ENCODE measurements at regions not wholly inside any gene's neighbourhood (a gene's known extent, or its start where the extent isn't known, plus 50 kb on each side); places are given as distances from the start of the nearest gene placed in this dataset.

- DNase-seq (ENCODE audit: low spot score) = no peak
Measured at GRCh38 chr1:5713101-5714010, 278.9 kb downstream of the NPHP4 start.

GRCh38 chr1:5711956-5712645 lies 280.1 kb downstream of the NPHP4 start:
- no peak for DNase-seq (ENCODE audit: low spot score)

- DNase-seq (ENCODE audit: low spot score) = no peak
Measured at GRCh38 chr1:5711079-5711478, 281.1 kb downstream of the NPHP4 start.

GRCh38 chr1:5709976-5710375 lies 282.2 kb downstream of the NPHP4 start:
- no peak for DNase-seq (ENCODE audit: low spot score)

GRCh38 chr1:5709461-5709975 lies 282.7 kb downstream of the NPHP4 start:
- DNase-seq (ENCODE audit: low spot score) = no peak

- DNase-seq (ENCODE audit: low spot score) = no peak
Measured at GRCh38 chr1:5708346-5709245, 283.6 kb downstream of the NPHP4 start.

GRCh38 chr1:5707566-5708345 lies 284.5 kb downstream of the NPHP4 start:
- no peak for DNase-seq (ENCODE audit: low spot score)

- DNase-seq (ENCODE audit: low spot score) = no peak
Measured at GRCh38 chr1:5706239-5706638, 286.0 kb downstream of the NPHP4 start.

GRCh38 chr1:5705751-5706150 lies 286.5 kb downstream of the NPHP4 start:
- no peak for DNase-seq (ENCODE audit: low spot score)

- no peak for DNase-seq (ENCODE audit: low spot score)
Measured at GRCh38 chr1:5704561-5705514, 287.4 kb downstream of the NPHP4 start.

- no peak for DNase-seq (ENCODE audit: low spot score)
Measured at GRCh38 chr1:5701642-5702041, 290.6 kb downstream of the NPHP4 start.

- DNase-seq (ENCODE audit: low spot score) = no peak
Measured at GRCh38 chr1:5693568-5693967, 298.7 kb downstream of the NPHP4 start.

- DNase-seq (ENCODE audit: low spot score) = no peak
Measured at GRCh38 chr1:5692664-5693063, 299.6 kb downstream of the NPHP4 start.

- DNase-seq (ENCODE audit: low spot score) = no peak
Measured at GRCh38 chr1:5691795-5692509, 300.3 kb downstream of the NPHP4 start.

GRCh38 chr1:5690898-5691297 lies 301.3 kb downstream of the NPHP4 start:
- DNase-seq (ENCODE audit: low spot score) = no peak

- DNase-seq (ENCODE audit: low spot score) = no peak
Measured at GRCh38 chr1:5690291-5690690, 301.9 kb downstream of the NPHP4 start.

GRCh38 chr1:5688081-5689077 lies 303.8 kb downstream of the NPHP4 start:
- DNase-seq (ENCODE audit: low spot score) = no peak
